CD4-positive, alpha-beta T cell treated with Interleukin-1 beta for 1 hour (primary cell): ENCODE measurements at regions not wholly inside any gene's neighbourhood (a gene's known extent, or its start where the extent isn't known, plus 50 kb on each side); places are given as distances from the start of the nearest gene placed in this dataset.

Experiments used
- DNase-seq, 2 donors: peaks; one replicate each; pipeline ENCODE4 v3.0.0-alpha.2; 2020 to 2022

GRCh38 chr3:30945291-30945690 lies 50.8 kb upstream of the GADL1 start:
- DNase-seq: no peak

- DNase-seq: no peak
Observed at GRCh38 chr3:30948426-30948825, 54.0 kb upstream of the GADL1 start.

GRCh38 chr3:30951826-30952225 lies 57.4 kb upstream of the GADL1 start:
- no peak for DNase-seq

GRCh38 chr3:30952786-30953185 lies 58.3 kb upstream of the GADL1 start:
- no peak for DNase-seq

- DNase-seq: no peak
Observed at GRCh38 chr3:30954426-30954825, 60.0 kb upstream of the GADL1 start.

GRCh38 chr3:30962084-30962483 lies 67.6 kb upstream of the GADL1 start:
- no peak for DNase-seq

GRCh38 chr3:30962493-30962892 lies 68.0 kb upstream of the GADL1 start:
- no peak for DNase-seq

- DNase-seq: no peak
Observed at GRCh38 chr3:30963223-30963722, 68.8 kb upstream of the GADL1 start.

- no peak for DNase-seq
Observed at GRCh38 chr3:30964612-30965011, 70.2 kb upstream of the GADL1 start.

- no peak for DNase-seq
Observed at GRCh38 chr3:30966896-30967295, 72.4 kb upstream of the GADL1 start.

GRCh38 chr3:30970183-30970582 lies 75.7 kb upstream of the GADL1 start:
- DNase-seq: peak in 1 of 2 donors; percentile 5

- DNase-seq: no peak
Observed at GRCh38 chr3:30972449-30972848, 78.0 kb upstream of the GADL1 start.

- DNase-seq: no peak
Observed at GRCh38 chr3:30974071-30974470, 79.6 kb upstream of the GADL1 start.

GRCh38 chr3:30977592-30977991 lies 83.1 kb upstream of the GADL1 start:
- no peak for DNase-seq

- no peak for DNase-seq
Observed at GRCh38 chr3:30980993-30981392, 86.5 kb upstream of the GADL1 start.

- no peak for DNase-seq
Observed at GRCh38 chr3:30982416-30983075, 88.1 kb upstream of the GADL1 start.

- no peak for DNase-seq
Observed at GRCh38 chr3:30984855-30985749, 90.6 kb upstream of the GADL1 start.

GRCh38 chr3:30986551-30986950 lies 92.1 kb upstream of the GADL1 start:
- DNase-seq: no peak

GRCh38 chr3:30988769-30989168 lies 94.3 kb upstream of the GADL1 start:
- DNase-seq: no peak

- no peak for DNase-seq
Observed at GRCh38 chr3:30989276-30990030, 95.0 kb upstream of the GADL1 start.

GRCh38 chr3:30996467-30996866 lies 102.0 kb upstream of the GADL1 start:
- DNase-seq: no peak

GRCh38 chr3:31002730-31003129 lies 108.3 kb upstream of the GADL1 start:
- DNase-seq: no peak

GRCh38 chr3:31004025-31004678 lies 109.7 kb upstream of the GADL1 start:
- DNase-seq: no peak
